Mucosa of descending colon (tissue), 3 donors: ENCODE measurements at regions not wholly inside any gene's neighbourhood (a gene's known extent, or its start where the extent isn't known, plus 50 kb on each side); places are given as distances from the start of the nearest gene placed in this dataset.

Source experiments
- ATAC-seq: fragments of 200-7000 bp; cut with Tn5 transposase; one replicate; pipeline ENCODE4 v1.9.1; 2020; ENCODE audit warnings: mild to moderate bottlenecking, moderate library complexity
- DNase-seq, 3 donors: peaks; one replicate each; pipeline ENCODE4 v3.0.0-alpha.2; 2020
- H3K36me3 ChIP-seq: fragments of 200-600 bp; one replicate; pipeline ENCODE4 v1.8.0; 2021; ENCODE audit warnings: low read depth, mild to moderate bottlenecking
- H3K4me1 ChIP-seq: fragments of 200-600 bp; one replicate; pipeline ENCODE4 v1.8.0; 2021; ENCODE audit warnings: low read depth, mild to moderate bottlenecking
- H3K4me3 ChIP-seq: fragments of 200-600 bp; one replicate; pipeline ENCODE4 v1.8.0; 2021; ENCODE audit warnings: mild to moderate bottlenecking
- H3K9me3 ChIP-seq: fragments of 200-600 bp; one replicate; pipeline ENCODE4 v1.8.0; 2021; ENCODE audit warnings: mild to moderate bottlenecking
- CTCF ChIP-seq: fragments of 200-600 bp; IDR thresholded peaks from one replicate; pipeline ENCODE4 v1.8.0; 2022; ENCODE audit warnings: antibody characterized with exemption, mild to moderate bottlenecking
- intact Hi-C, 2 donors: fragments of 100-400 bp; cut with DNase I in 1 of 2; cut with micrococcal nuclease in 1 of 2; formaldehyde crosslinking; loops; one replicate each; pipeline versions ENCODE4 v1.11.0 to v1.11.1; 2022; cut with DNase I, micrococcal nuclease
- donor health status: DM: no; HTN: no; CAD: no; lungs with moderate emphysema.
- donor health status: DM: no; HTN: no; CAD: no.
- donor health status: DM: no; HTN: yes; CAD: no.

- TF ChIP-seq CTCF = no peak
- ATAC-seq (no peak), DNase-seq (no peak)
- Histone ChIP-seq H3K4me1 (no peaks in the 10 kb centered on the region), H3K9me3 (peaks cover 48% of the 10 kb centered on the region), H3K36me3 (no peaks in the 10 kb centered on the region), H3K4me3 (no peak overlapping the region)
- intact Hi-C loops = no loop called here
Measured at GRCh38 chr6:66689608-66690007, 982.6 kb upstream of the EYS start.

GRCh38 chr6:66687611-66688140 lies 980.6 kb upstream of the EYS start:
- Histone ChIP-seq H3K36me3 (no peaks in the 10 kb centered on the region), H3K9me3 (peaks cover 55% of the 10 kb centered on the region), H3K4me1 (no peaks in the 10 kb centered on the region), H3K4me3 (no peak overlapping the region)
- no peak for DNase-seq
- intact Hi-C loops = no loop called here
- TF ChIP-seq CTCF = no peak
- ATAC-seq = no peak

- intact Hi-C loops = no loop called here
- H3K36me3 ChIP-seq = no peaks in the 10 kb centered on the region
- no peak for DNase-seq
- TF ChIP-seq CTCF = no peak
- H3K9me3 ChIP-seq = peaks cover 23% of the 10 kb centered on the region
- H3K4me3 ChIP-seq = no peak overlapping the region
- no peaks in the 10 kb centered on the region for H3K4me1 ChIP-seq
- no peak for ATAC-seq
Measured at GRCh38 chr6:66675906-66676305, 968.9 kb upstream of the EYS start.

GRCh38 chr6:66664112-66664511 lies 957.1 kb upstream of the EYS start:
- ATAC-seq (no peak), DNase-seq (no peak)
- TF ChIP-seq CTCF = no peak
- intact Hi-C loops = no loop called here
- Histone ChIP-seq H3K9me3 (peaks cover 4% of the 10 kb centered on the region), H3K4me3 (no peak overlapping the region), H3K4me1 (no peaks in the 10 kb centered on the region), H3K36me3 (no peaks in the 10 kb centered on the region)

- ATAC-seq (no peak), DNase-seq (no peak)
- Histone ChIP-seq H3K9me3 (peaks cover 4% of the 10 kb centered on the region), H3K36me3 (no peaks in the 10 kb centered on the region), H3K4me3 (no peak overlapping the region), H3K4me1 (no peaks in the 10 kb centered on the region)
- no peak for TF ChIP-seq CTCF
- intact Hi-C loops = no loop called here
Measured at GRCh38 chr6:66662721-66663507, 955.9 kb upstream of the EYS start.
